CD4-positive, alpha-beta T cell (primary cell): ENCODE measurements at regions not wholly inside any gene's neighbourhood (a gene's known extent, or its start where the extent isn't known, plus 50 kb on each side); places are given as distances from the start of the nearest gene placed in this dataset.

Source experiments
- ATAC-seq: fragments of 200-7000 bp; cut with Tn5 transposase; one replicate; pipeline ENCODE4 v1.10.0; 2022; ENCODE audit warnings: mild to moderate bottlenecking; ENCODE audit not compliant: poor library complexity
- CTCF ChIA-PET: fragments of 350-600 bp; sonication (Branson Sonifier 250); formaldehyde crosslinking; loops from one replicate; lab custom pipeline; 2021; ENCODE audit warnings: antibody characterized with exemption, inconsistent platforms; lab: Charles Lee
- POLR2A ChIA-PET: fragments of 350-600 bp; sonication (Branson Sonifier 250); formaldehyde crosslinking; loops from one replicate; lab custom pipeline; 2021; ENCODE audit warnings: antibody characterized with exemption, inconsistent platforms; lab: Charles Lee
- DNase-seq, 14 experiments: peaks; one replicate each; pipeline ENCODE4 v3.0.0-alpha.2; 2013 to 2020; ENCODE audit warnings: mixed read lengths in 2 of 14
- H3K27ac ChIP-seq, 2 donors: one replicate each; pipeline versions ENCODE4 v1.5.1 to v1.7.0; 2013; ENCODE audit warnings: low read length in 2 of 2, low read depth in 1 of 2, mild to moderate bottlenecking in 1 of 2
- H3K27me3 ChIP-seq, 2 experiments: 1 replicate in 1 of 2; 2 replicates in 1 of 2; pipeline versions ENCODE4 v1.6.1 to v1.7.0; 2013; ENCODE audit warnings: low read length in 2 of 2, control low read depth in 1 of 2, mild to moderate bottlenecking in 1 of 2, moderate library complexity in 1 of 2; ENCODE audit not compliant: insufficient read depth in 2 of 2, control insufficient read depth in 1 of 2
- H3K36me3 ChIP-seq: one replicate; pipeline ENCODE4 v1.6.1; 2013; ENCODE audit warnings: low read length, control low read depth; ENCODE audit not compliant: insufficient read depth
- H3K4me1 ChIP-seq: one replicate; pipeline ENCODE4 v1.6.1; 2013; ENCODE audit warnings: low read length, control low read depth; ENCODE audit not compliant: insufficient read depth
- H3K4me3 ChIP-seq: one replicate; pipeline ENCODE4 v1.5.1; 2013; ENCODE audit warnings: mild to moderate bottlenecking, low read length, moderate library complexity
- H3K9me3 ChIP-seq, 2 experiments: 1 replicate in 1 of 2; 2 replicates in 1 of 2; pipeline versions ENCODE4 v1.6.1 to v1.7.0; 2013; ENCODE audit warnings: low read length in 2 of 2, mild to moderate bottlenecking in 2 of 2, control low read depth in 1 of 2, moderate library complexity in 1 of 2; ENCODE audit not compliant: control insufficient read depth in 1 of 2, insufficient read depth in 1 of 2
- H3K27ac Mint-ChIP-seq: one replicate; pipeline ENCODE4 v1.8.0; 2020; ENCODE audit warnings: mixed read lengths
- H3K27me3 Mint-ChIP-seq: one replicate; pipeline ENCODE4 v1.8.0; 2021; ENCODE audit warnings: mixed read lengths
- H3K36me3 Mint-ChIP-seq: one replicate; pipeline ENCODE4 v1.8.0; 2021; ENCODE audit warnings: low read depth, mixed read lengths
- H3K4me1 Mint-ChIP-seq: one replicate; pipeline ENCODE4 v1.8.0; 2021; ENCODE audit warnings: low read depth, mixed read lengths
- H3K4me3 Mint-ChIP-seq: one replicate; pipeline ENCODE4 v1.8.0; 2020; ENCODE audit warnings: mild to moderate bottlenecking, mixed read lengths
- H3K9me3 Mint-ChIP-seq: one replicate; pipeline ENCODE4 v1.8.0; 2020; ENCODE audit warnings: mixed read lengths
- intact Hi-C, 2 experiments: fragments of 100-400 bp; cut with DNase I in 1 of 2; cut with micrococcal nuclease in 1 of 2; formaldehyde crosslinking; loops; one replicate each; pipeline versions ENCODE4 v1.15.1 to v1.9.0; 2023 to 2025; cut with DNase I, micrococcal nuclease
- TF ChIP-seq, protein P1 (sequence below): fragments of 200-600 bp; IDR thresholded peaks from one replicate; pipeline ENCODE4 v1.8.0; 2022; ENCODE audit warnings: antibody characterized with exemption, mild to moderate bottlenecking

- TF ChIP-seq, protein P1, sequence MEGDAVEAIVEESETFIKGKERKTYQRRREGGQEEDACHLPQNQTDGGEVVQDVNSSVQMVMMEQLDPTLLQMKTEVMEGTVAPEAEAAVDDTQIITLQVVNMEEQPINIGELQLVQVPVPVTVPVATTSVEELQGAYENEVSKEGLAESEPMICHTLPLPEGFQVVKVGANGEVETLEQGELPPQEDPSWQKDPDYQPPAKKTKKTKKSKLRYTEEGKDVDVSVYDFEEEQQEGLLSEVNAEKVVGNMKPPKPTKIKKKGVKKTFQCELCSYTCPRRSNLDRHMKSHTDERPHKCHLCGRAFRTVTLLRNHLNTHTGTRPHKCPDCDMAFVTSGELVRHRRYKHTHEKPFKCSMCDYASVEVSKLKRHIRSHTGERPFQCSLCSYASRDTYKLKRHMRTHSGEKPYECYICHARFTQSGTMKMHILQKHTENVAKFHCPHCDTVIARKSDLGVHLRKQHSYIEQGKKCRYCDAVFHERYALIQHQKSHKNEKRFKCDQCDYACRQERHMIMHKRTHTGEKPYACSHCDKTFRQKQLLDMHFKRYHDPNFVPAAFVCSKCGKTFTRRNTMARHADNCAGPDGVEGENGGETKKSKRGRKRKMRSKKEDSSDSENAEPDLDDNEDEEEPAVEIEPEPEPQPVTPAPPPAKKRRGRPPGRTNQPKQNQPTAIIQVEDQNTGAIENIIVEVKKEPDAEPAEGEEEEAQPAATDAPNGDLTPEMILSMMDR = no peak
- peaks cover 2% of the 10 kb centered on the region for H3K9me3 Mint-ChIP-seq
- ATAC-seq = no peak
- no peak overlapping the region for H3K4me3 ChIP-seq
- H3K27me3 Mint-ChIP-seq = peaks cover 8% of the 10 kb centered on the region
- peaks cover 0 to 3% of the 10 kb centered on the region in 2 experiments for H3K9me3 ChIP-seq
- H3K27ac Mint-ChIP-seq = no peak overlapping the region
- peaks cover 0 to 4% of the 10 kb centered on the region in 2 experiments for H3K27me3 ChIP-seq
- intact Hi-C loops = no loop called here
- H3K4me1 Mint-ChIP-seq = no peaks in the 10 kb centered on the region
- H3K4me3 Mint-ChIP-seq = no peak overlapping the region
- CTCF ChIA-PET = no interaction called here
- no peak overlapping the region for H3K27ac ChIP-seq
- H3K36me3 Mint-ChIP-seq = no peaks in the 10 kb centered on the region
- H3K4me1 ChIP-seq = no peaks in the 10 kb centered on the region
- no peaks in the 10 kb centered on the region for H3K36me3 ChIP-seq
- DNase-seq = no peak
- POLR2A ChIA-PET = no interaction called here
Measured at GRCh38 chr3:70899816-70900215, 587.4 kb upstream of the MDFIC2 start.

- ATAC-seq (no peak), DNase-seq (no peak)
- POLR2A ChIA-PET = no interaction called here
- no peak overlapping the region for H3K4me3 ChIP-seq
- H3K36me3 ChIP-seq = no peaks in the 10 kb centered on the region
- Mint-ChIP-seq H3K9me3 (no peaks in the 10 kb centered on the region), H3K27me3 (no peaks in the 10 kb centered on the region), H3K4me1 (no peaks in the 10 kb centered on the region), H3K4me3 (no peak overlapping the region), H3K27ac (no peak overlapping the region), H3K36me3 (no peaks in the 10 kb centered on the region)
- H3K9me3 ChIP-seq = no peaks in the 10 kb centered on the region
- no peaks in the 10 kb centered on the region for H3K4me1 ChIP-seq
- no peak overlapping the region for H3K27ac ChIP-seq
- no peaks in the 10 kb centered on the region for H3K27me3 ChIP-seq
- TF ChIP-seq, protein P1 = no peak
- CTCF ChIA-PET = no interaction called here
- intact Hi-C loops = no loop called here
Measured at GRCh38 chr3:70890020-70890394, 577.6 kb upstream of the MDFIC2 start.

DNA sequence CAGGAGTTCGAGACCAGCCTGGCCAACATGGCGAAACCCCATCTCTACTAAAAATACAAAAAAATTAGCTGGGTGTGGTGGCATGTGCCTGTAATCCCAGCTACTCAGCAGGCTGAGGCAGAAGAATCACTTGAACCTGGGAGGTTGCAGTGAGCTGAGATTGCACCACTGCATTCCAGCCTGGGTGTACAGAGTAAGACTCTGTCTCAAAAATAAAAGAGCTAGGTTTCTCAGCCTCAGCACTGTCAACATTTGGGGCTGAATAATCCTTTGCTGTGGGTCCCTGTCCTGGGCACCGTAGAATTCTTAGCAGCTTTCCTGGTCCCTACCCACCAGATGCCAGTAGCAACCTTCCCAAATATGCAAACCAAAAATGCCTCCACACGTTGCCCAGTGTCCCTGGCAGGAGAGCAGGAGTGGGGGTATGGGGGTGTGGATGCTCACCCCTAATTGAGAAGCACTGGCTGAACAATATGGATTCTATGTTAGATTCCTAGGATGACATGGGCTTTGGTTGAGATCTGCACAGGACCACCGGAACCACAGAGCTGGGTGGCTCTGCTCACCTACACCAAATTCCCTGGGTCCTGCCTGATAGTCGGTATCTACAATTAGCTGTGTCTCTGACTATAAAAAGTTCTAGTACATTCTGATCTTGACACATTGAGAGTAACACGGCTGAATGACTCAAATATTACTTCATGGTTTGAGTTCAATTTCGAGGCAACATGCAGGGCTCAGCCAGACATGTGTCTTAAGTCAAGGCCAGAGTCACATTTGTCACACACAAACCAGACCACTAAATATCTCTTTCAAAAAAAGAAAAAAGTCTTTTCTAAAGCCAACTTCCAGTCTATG is 577.0 kb upstream of the MDFIC2 start:
- Mint-ChIP-seq H3K4me1 (no peaks in the 10 kb centered on the region), H3K36me3 (no peaks in the 10 kb centered on the region), H3K9me3 (no peaks in the 10 kb centered on the region), H3K27me3 (no peaks in the 10 kb centered on the region), H3K4me3 (no peak overlapping the region), H3K27ac (no peak overlapping the region)
- Histone ChIP-seq H3K36me3 (no peaks in the 10 kb centered on the region), H3K4me1 (no peaks in the 10 kb centered on the region), H3K27ac (no peak overlapping the region), H3K9me3 (no peaks in the 10 kb centered on the region), H3K4me3 (no peak overlapping the region), H3K27me3 (no peaks in the 10 kb centered on the region)
- ChIA-PET CTCF (no interaction called here), POLR2A (no interaction called here)
- intact Hi-C loops = no loop called here
- TF ChIP-seq, protein P1 = no peak
- no peak for DNase-seq
- no peak for ATAC-seq
